SK-N-SH (cell line): ENCODE measurements at regions not wholly inside any gene's neighbourhood (a gene's known extent, or its start where the extent isn't known, plus 50 kb on each side); places are given as distances from the start of the nearest gene placed in this dataset.
"Not testable (repeated sequence)": the region's sequence is repeated elsewhere in the genome, so short reads cannot be mapped to it uniquely, and the experiment has no call there.

Experiments used
- CTCF ChIA-PET: fragments of 300-600, 350-600 bp; formaldehyde crosslinking; extraction: SDS; loops from one replicate; lab custom pipeline; 2021; lab: Yijun Ruan, JAX
- POLR2A ChIA-PET: fragments of 350-600 bp; sonication (Branson Sonifier 250); formaldehyde crosslinking; extraction: SDS; loops from one replicate; lab custom pipeline; 2020; ENCODE audit warnings: antibody characterized with exemption, inconsistent platforms; lab: Yijun Ruan, JAX
- DNase-seq: peaks from one replicate; pipeline ENCODE4 v3.0.0; 2012
- H2AFZ ChIP-seq: fragments of 200-600 bp; sonication (generic); 2 replicates; pipeline ENCODE4 v1.8.1; 2016; ENCODE audit warnings: antibody characterized with exemption, mild to moderate bottlenecking, low read depth
- H3F3A ChIP-seq: fragments of 200-600 bp; sonication (generic); replicated peaks from 2 replicates; pipeline ENCODE3; 2016; ENCODE audit warnings: antibody characterized with exemption, mild to moderate bottlenecking; ENCODE audit not compliant: insufficient read depth
- H3K27ac ChIP-seq, 2 experiments: fragments of 200-500 bp in 1 of 2; fragments of 200-600 bp in 1 of 2; sonication (Bioruptor generic) in 1 of 2; sonication (generic), shearing (Covaris generic) in 1 of 2; 2 replicates each; pipeline versions ENCODE4 v1.5.1 to v1.6.1; 2014 to 2016; ENCODE audit warnings: low read depth in 2 of 2, inconsistent platforms in 1 of 2, low read length in 1 of 2, mild to moderate bottlenecking in 1 of 2, mixed read lengths in 1 of 2
- H3K27me3 ChIP-seq: fragments of 200-600 bp; sonication (generic), shearing (Covaris generic); 2 replicates; pipeline ENCODE4 v1.6.1; 2016; ENCODE audit warnings: mixed run types; ENCODE audit not compliant: insufficient read depth
- H3K36me3 ChIP-seq, 2 experiments: fragments of 200-500 bp in 1 of 2; fragments of 200-600 bp in 1 of 2; sonication (Bioruptor generic) in 1 of 2; sonication (generic) in 1 of 2; replicated peaks in 1 of 2; 2 replicates each; pipeline versions ENCODE3 to v1.5.1; 2014 to 2016; ENCODE audit warnings: low read length in 1 of 2, mild to moderate bottlenecking in 1 of 2; ENCODE audit not compliant: insufficient read depth in 2 of 2, control insufficient read depth in 1 of 2
- H3K4me1 ChIP-seq, 2 experiments: fragments of 200-500 bp in 1 of 2; fragments of 200-600 bp in 1 of 2; sonication (Bioruptor generic) in 1 of 2; sonication (generic), shearing (Covaris generic) in 1 of 2; 2 replicates each; pipeline versions ENCODE4 v1.5.1 to v1.6.1; 2014 to 2016; ENCODE audit warnings: low read depth in 1 of 2, low read length in 1 of 2, mixed run types in 1 of 2; ENCODE audit not compliant: insufficient read depth in 2 of 2, control insufficient read depth in 1 of 2
- H3K4me2 ChIP-seq: fragments of 200-600 bp; sonication (generic), shearing (Covaris generic); 2 replicates; pipeline ENCODE4 v1.6.1; 2017; ENCODE audit warnings: mixed run types
- H3K4me3 ChIP-seq, 2 experiments: fragments of 200-500 bp in 1 of 2; fragments of 200-600 bp in 1 of 2; sonication (Bioruptor generic) in 1 of 2; sonication (generic), shearing (Covaris generic) in 1 of 2; 2 replicates each; pipeline versions ENCODE4 v1.5.1 to v1.8.1; 2014 to 2016; ENCODE audit warnings: low read depth in 2 of 2, inconsistent platforms in 1 of 2, low read length in 1 of 2, mild to moderate bottlenecking in 1 of 2, mixed read lengths in 1 of 2, moderate library complexity in 1 of 2
- H3K79me2 ChIP-seq: fragments of 200-600 bp; sonication (generic); 2 replicates; pipeline ENCODE4 v1.8.1; 2017; ENCODE audit warnings: mild to moderate bottlenecking; ENCODE audit not compliant: insufficient read depth
- H3K9ac ChIP-seq: fragments of 200-600 bp; sonication (generic); 2 replicates; pipeline ENCODE4 v1.6.1; 2017; ENCODE audit warnings: mixed run types
- H3K9me2 ChIP-seq: fragments of 200-600 bp; sonication (generic); 2 replicates; pipeline ENCODE4 v1.6.1; 2017; ENCODE audit warnings: mixed run types
- H3K9me3 ChIP-seq: fragments of 200-600 bp; sonication (generic); 2 replicates; pipeline ENCODE4 v1.6.1; 2017; ENCODE audit warnings: mixed run types, mild to moderate bottlenecking, moderate library complexity
- H4K20me1 ChIP-seq: fragments of 200-600 bp; sonication (generic); 2 replicates; pipeline ENCODE4 v1.6.1; 2017; ENCODE audit warnings: mild to moderate bottlenecking, mixed run types; ENCODE audit not compliant: insufficient read depth
- GABPA ChIP-seq: IDR thresholded peaks from 2 replicates; pipeline ENCODE4 v1.4.0; 2012; ENCODE audit warnings: low read depth, mild to moderate bottlenecking
- MXI1 ChIP-seq: IDR thresholded peaks from 2 replicates; pipeline ENCODE4 v1.6.1; 2012; ENCODE audit warnings: mild to moderate bottlenecking, low read depth, low read length, improper control_type of control experiment
- NFIC ChIP-seq: IDR thresholded peaks from 2 replicates; pipeline ENCODE4 v1.4.0; 2012; ENCODE audit warnings: borderline replicate concordance
- REST ChIP-seq: IDR thresholded peaks from 2 replicates; pipeline ENCODE4 v1.6.1; 2012; ENCODE audit warnings: mild to moderate bottlenecking, low read depth, low read length, moderate library complexity
- SIN3A ChIP-seq: IDR thresholded peaks from 2 replicates; pipeline ENCODE4 v1.6.1; 2012; ENCODE audit warnings: low read depth, mild to moderate bottlenecking, low read length, moderate library complexity, borderline replicate concordance
- SMC3 ChIP-seq: IDR thresholded peaks from 2 replicates; pipeline ENCODE4 v1.6.1; 2012; ENCODE audit warnings: low read depth, low read length, improper control_type of control experiment
- WGBS: methylation state at CpG from one replicate; pipeline ENCODE4 v1.1.6; 2017; ENCODE audit warnings: low lambda C conversion rate; 5-methylcytosine and 5-hydroxymethylcytosine counted together
- TF ChIP-seq, protein P1 (sequence below): IDR thresholded peaks from 2 replicates; pipeline ENCODE4 v1.4.0; 2012; ENCODE audit warnings: low read depth, borderline replicate concordance

DNA sequence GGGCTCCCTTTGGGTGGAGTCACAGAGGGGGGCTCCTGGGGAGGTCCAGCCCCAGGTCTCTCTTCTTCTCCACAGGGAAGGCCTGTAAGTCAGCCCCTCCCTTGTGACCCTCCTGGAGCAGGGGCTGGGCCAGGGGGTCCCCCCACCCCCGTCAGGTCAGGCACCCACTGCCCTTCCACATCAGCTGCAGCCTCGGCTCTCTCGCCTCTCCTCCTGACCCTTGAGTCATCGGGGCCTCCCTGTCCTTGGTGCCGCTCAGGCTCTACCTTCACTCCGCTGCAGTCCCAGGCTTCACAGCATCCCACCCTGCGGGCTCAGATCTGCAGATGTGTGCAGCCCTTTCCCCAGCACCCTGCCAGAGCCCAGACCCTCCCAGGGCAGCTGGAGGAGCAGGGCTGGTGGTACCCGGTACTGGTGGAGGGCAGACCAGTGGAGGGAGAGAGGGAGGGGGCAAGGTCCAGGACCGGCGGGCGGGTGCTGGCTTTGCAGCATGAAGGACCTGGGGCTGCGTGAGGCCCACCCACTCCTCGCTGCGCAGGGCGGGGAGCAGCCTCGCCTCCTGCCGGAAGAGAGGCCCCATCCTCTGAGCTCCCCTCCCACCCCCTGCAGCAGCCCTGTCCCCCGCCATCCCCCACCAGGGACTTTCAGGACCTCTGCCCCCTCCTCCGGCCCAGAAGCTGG is 117.1 kb downstream of the FAM53A start (continued):
- TF ChIP-seq REST = no peak
- TF ChIP-seq SMC3 = no peak
- no peak for TF ChIP-seq GABPA
- no peak for TF ChIP-seq SIN3A

DNA sequence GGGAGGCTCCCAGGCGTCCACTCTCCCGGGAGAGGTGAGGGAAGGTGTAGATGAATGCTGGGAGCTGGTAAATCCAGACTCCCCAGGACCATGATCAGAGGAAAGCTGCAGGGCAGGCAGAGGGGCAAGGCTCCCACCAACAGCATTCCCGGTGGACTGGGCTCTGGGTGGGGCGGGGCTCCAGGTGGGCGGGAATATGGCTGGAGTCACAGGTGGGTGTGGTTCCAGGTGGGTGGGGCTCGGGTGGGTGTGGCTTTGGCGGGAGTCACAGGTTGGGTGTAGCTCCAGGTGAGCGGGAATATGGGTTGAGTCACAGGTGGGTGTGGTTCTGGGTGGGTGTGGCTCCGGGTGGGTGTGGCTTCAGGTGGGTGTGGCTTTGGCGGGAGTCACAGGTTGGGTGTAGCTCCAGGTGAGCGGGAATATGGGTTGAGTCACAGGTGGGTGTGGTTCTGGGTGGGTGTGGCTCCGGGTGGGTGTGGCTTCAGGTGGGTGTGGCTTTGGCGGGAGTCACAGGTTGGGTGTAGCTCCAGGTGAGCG is 117.7 kb downstream of the FAM53A start:
- H3K79me2 ChIP-seq, H3K9me3 ChIP-seq, H2AFZ ChIP-seq, H3K9me2 ChIP-seq, H4K20me1 ChIP-seq, H3K36me3 ChIP-seq, POLR2A ChIA-PET, DNase-seq, H3K4me2 ChIP-seq, H3K4me1 ChIP-seq, H3F3A ChIP-seq, H3K27ac ChIP-seq, H3K9ac ChIP-seq, H3K4me3 ChIP-seq: not testable (repeated sequence)
- H3K27me3 ChIP-seq = peaks cover 36% of the 10 kb centered on the region
- WGBS = 48% methylated on average over 5 of the region's 14 CpGs
- CTCF ChIA-PET = interaction anchor here (1.2 to 1.6 kb wide), 3 partner anchors 12 to 60 kb away, joined by 3 to 4 read pairs (median 3); no protein-coding TSS in a partner anchor

DNA sequence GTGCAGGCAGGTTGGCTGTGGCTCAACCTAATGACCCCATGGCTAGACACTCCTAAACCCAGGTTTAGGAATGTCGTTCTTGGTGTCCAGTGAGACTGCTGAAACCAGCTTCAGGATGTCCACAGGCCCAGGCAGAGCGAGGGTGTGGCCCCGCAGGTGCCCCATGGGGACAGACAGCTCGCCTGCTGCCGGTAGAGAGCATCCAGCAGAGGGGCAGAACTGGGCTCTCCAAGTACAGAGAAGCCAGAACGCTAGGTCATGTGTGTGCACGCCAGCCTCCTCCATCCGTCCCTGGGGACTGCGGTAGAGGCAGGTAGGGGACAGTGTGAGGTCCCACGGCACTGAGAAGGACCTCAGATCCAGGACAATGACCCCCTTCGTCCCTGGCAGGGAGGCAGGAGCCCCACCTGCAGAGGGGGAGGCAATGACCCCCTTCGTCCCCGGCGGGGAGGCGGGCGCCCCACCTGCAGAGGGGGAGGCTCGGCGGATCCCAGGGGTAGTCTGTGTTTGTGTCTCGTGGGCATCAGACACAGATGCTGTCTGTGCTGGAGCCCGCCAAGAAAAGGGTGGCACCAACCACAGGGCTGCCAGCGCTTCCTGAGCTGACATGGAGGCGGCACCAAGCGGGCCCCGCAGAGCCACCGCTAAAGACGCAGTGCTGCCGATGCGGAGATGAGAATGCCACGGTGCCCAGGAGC is 118.4 kb downstream of the FAM53A start:
- 0 out of 2 replicates have a peak, but pooled peaks cover 8% of the 10 kb centered on the region for H4K20me1 ChIP-seq
- no peak overlapping the region for H3K27ac ChIP-seq
- WGBS = 39% methylated on average over 18 of the region's 29 CpGs
- TF ChIP-seq, protein P1, sequence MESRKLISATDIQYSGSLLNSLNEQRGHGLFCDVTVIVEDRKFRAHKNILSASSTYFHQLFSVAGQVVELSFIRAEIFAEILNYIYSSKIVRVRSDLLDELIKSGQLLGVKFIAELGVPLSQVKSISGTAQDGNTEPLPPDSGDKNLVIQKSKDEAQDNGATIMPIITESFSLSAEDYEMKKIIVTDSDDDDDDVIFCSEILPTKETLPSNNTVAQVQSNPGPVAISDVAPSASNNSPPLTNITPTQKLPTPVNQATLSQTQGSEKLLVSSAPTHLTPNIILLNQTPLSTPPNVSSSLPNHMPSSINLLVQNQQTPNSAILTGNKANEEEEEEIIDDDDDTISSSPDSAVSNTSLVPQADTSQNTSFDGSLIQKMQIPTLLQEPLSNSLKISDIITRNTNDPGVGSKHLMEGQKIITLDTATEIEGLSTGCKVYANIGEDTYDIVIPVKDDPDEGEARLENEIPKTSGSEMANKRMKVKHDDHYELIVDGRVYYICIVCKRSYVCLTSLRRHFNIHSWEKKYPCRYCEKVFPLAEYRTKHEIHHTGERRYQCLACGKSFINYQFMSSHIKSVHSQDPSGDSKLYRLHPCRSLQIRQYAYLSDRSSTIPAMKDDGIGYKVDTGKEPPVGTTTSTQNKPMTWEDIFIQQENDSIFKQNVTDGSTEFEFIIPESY = no peak
- TF ChIP-seq MXI1 (no peak), NFIC (no peak)
- CTCF ChIA-PET = interaction anchor here (1.4 to 1.6 kb wide), 2 partner anchors 13 to 18 kb away, joined by 3 to 4 read pairs; no protein-coding TSS in a partner anchor
- H3K9ac ChIP-seq = no peak overlapping the region
- no peaks in the 10 kb centered on the region for H3K9me3 ChIP-seq
- DNase-seq = no peak
- no peak overlapping the region for H2AFZ ChIP-seq
- H3K4me3 ChIP-seq = no peak overlapping the region
- H3K79me2 ChIP-seq = no peaks in the 10 kb centered on the region
- no peaks in the 10 kb centered on the region for H3F3A ChIP-seq
- H3K9me2 ChIP-seq = no peaks in the 10 kb centered on the region
- POLR2A ChIA-PET = no interaction called here
- no peaks in the 10 kb centered on the region; a peak in 1 of 4 replicates for H3K4me1 ChIP-seq
- H3K36me3 ChIP-seq = no peaks in the 10 kb centered on the region
- H3K27me3 ChIP-seq = peaks cover 43% of the 10 kb centered on the region
- no peak overlapping the region for H3K4me2 ChIP-seq
